Left forelimb (tissue), 1 donor: ENCODE measurements at regions not wholly inside any gene's neighbourhood (a gene's known extent, or its start where the extent isn't known, plus 50 kb on each side); places are given as distances from the start of the nearest gene placed in this dataset.
A peak's percentile ranks its signal among the peaks of the same experiment; 100 is the strongest.
"Not testable (repeated sequence)": the region's sequence is repeated elsewhere in the genome, so short reads cannot be mapped to it uniquely, and the experiment has no call there.

Experiments
- DNase-seq: peaks from one replicate; pipeline ENCODE4 v3.0.0-alpha.2; 2018; ENCODE audit warnings: low spot score

DNA sequence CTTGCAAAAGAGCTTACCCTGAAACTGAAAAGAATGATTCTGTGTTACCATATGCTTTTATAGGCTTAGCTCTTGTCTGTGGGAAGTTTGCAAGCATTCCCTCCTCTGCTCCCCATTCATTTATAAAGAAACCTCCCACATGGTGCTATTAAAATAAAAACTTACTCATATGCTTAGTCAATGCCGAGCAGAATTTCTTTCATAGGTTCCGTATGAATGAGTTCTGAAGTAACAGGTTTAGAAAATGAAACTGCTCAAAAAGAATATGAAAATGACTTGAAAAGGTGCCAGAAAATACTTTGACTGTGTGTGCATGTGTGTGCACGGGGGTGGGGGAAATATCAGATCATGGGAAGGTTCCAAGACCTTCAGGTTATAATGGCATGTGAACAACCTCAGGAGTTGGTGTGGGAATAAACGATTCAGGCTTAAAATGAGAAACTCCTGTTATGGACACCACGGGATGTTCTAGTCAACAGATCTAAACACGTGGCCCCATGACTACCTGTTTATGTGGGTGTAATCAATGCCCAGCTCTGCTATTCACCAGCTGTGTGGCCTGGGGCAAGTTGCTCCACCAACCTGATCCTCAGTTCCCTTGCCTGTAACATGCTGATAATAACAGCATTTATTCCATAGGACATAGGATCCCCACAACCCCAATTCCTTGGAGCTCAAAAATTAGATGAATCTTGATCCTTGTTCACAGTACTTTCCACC is 293.7 kb upstream of the PLGLB1 start:
- DNase-seq: not testable (repeated sequence)

- not testable (repeated sequence) for DNase-seq
Observed at GRCh38 chr2:87317193-87317592, 295.5 kb upstream of the PLGLB1 start.

- DNase-seq: not testable (repeated sequence)
Observed at GRCh38 chr2:87318814-87319491, 297.3 kb upstream of the PLGLB1 start.

- not testable (repeated sequence) for DNase-seq
Observed at GRCh38 chr2:87319705-87320104, 298.1 kb upstream of the PLGLB1 start.

DNA sequence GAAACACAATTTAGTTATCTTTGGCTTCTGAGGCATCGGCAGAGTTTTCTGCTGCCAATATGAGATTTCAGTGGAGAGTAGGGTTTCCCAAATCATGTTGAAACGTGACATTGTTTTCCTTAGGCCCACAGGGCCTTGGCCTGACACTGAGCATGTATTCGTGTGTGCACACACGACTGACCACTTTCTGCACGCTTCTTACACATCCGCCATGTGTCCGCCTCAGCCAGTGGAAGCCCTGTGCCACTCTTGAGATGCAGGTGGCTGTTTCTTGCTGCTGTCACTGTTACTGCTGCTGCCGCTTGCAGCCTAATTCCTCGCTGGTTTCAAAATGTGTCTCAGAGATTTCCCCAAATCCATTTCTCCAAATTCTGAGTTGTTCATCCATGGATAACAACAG is 299.6 kb upstream of the PLGLB1 start:
- not testable (repeated sequence) for DNase-seq

DNA sequence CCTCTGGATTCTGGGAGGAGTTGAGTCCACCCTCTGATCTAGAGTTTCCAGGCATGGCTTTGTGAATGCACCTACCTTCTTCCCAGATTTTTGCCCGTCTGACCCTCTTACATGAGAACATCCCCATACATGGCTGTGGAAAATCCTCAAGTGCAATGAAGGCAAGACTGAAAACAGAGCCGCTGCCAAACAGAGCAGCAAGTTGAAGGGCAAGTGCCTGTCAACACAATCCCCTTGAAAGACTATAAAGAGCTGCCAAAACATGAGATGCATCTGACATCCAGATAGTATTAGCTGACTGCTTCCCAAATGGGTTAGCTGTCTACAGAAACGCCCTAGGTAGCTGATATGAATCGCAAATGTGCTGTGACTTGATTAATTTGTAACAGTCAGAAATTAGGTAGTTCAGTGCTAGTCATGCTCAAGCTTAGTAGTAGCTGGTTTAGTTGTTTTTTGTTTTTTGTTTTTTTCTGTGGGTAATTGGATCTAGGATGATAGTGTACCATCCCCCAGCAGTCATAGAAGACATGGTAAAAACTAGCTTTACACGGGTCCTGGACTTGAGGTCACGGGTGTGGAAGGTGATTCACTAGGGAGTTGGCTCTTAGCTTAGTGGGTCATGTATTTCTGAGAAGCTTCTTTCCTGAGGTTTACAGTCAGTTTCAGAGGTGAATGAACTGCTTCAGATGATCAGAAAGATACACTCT is 302.8 kb upstream of the PLGLB1 start:
- DNase-seq: not testable (repeated sequence)

GRCh38 chr2:87325042-87325910 is 303.6 kb upstream of the PLGLB1 start:
- not testable (repeated sequence) for DNase-seq

DNA sequence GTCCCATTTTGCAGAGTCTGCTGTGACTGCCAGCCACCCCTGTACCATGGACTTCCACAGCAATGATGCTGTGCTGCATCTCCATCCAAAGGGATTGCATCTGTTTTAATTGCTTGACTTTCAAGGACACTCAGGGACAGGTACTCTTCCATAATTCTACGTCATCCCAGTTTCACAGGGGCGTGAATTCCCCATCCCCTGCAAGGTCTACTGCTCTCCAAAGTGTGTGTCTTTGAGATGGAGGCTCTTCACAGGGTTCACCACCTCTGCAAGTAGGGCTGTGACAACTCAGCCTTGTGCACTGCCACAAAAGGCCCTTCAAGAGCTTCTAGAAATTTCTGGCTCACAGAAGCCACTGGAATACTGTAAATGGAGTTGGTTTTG is 304.3 kb upstream of the PLGLB1 start:
- not testable (repeated sequence) for DNase-seq

DNA sequence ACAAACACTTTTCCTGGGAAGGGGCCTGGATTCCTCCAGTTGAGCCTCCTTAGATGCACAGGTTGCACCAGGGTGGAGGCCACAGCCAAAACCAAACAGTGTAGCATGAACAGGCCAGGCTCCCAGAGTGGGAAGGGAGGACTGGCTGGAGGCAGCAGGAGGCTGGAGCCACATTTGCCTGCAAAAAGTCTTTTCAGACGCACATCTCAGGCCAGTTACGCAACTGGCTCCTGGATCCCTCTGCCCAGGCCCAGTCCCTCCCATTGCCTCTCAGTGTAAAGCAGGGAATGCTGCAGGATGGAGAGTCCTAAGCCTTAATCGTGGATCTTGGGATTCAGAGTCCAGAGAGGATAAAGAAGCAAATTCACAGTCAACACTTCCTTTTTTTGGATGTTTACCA is 305.1 kb upstream of the PLGLB1 start:
- not testable (repeated sequence) for DNase-seq

GRCh38 chr2:87327648-87328371 is 306.2 kb upstream of the PLGLB1 start:
- DNase-seq: not testable (repeated sequence)

GRCh38 chr2:87329529-87329928 is 307.9 kb upstream of the PLGLB1 start:
- not testable (repeated sequence) for DNase-seq

GRCh38 chr2:87330486-87330885 is 308.8 kb upstream of the PLGLB1 start:
- DNase-seq: not testable (repeated sequence)

- not testable (repeated sequence) for DNase-seq
Observed at GRCh38 chr2:87331940-87332583, 310.4 kb upstream of the PLGLB1 start.

GRCh38 chr2:87334888-87335287 is 313.2 kb upstream of the PLGLB1 start:
- not testable (repeated sequence) for DNase-seq

DNA sequence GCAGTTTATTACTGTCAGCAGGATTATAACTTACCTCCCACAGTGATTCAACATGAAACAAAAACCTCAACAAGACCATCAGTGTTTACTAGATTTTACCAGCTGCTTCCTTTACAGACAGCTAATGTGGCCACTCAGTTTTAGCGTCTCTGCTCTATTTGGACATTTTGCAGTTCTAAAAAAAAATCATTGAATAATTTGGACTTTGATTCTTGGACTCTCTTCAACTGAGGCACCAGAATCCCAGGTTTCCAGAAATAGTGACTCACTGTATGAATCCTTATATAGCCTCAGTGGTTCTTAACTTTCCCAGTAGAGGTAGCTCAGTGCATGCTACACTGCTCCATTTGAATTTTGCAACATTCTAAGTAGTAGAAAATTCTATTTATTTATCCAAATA is 317.4 kb upstream of the PLGLB1 start:
- DNase-seq: not testable (repeated sequence)

GRCh38 chr2:87341601-87342014 is 320.0 kb upstream of the PLGLB1 start:
- DNase-seq: peak; percentile 69

GRCh38 chr2:87342175-87342574 is 320.5 kb upstream of the PLGLB1 start:
- DNase-seq: not testable (repeated sequence)

GRCh38 chr2:87343347-87343746 is 321.7 kb upstream of the PLGLB1 start:
- DNase-seq: not testable (repeated sequence)

DNA sequence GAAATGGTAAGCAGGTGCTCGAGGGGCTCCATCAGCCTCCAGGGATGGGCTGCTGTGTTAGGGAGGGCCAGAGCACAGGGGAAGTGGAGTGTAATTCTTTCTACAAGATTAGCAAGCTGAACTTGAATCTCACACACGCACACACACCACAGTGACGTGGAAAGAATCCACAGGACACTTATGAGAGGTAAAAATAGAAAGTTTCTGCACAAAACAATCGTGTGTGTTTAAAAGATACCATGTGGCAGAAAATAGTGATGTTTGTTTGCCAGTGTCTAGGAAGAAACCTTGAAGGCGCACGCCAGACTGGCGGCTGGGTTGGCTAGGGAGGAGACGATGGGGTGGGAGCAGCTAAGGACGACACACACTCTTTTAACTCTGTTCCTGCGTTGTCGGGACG is 323.6 kb upstream of the PLGLB1 start:
- DNase-seq: not testable (repeated sequence)

DNA sequence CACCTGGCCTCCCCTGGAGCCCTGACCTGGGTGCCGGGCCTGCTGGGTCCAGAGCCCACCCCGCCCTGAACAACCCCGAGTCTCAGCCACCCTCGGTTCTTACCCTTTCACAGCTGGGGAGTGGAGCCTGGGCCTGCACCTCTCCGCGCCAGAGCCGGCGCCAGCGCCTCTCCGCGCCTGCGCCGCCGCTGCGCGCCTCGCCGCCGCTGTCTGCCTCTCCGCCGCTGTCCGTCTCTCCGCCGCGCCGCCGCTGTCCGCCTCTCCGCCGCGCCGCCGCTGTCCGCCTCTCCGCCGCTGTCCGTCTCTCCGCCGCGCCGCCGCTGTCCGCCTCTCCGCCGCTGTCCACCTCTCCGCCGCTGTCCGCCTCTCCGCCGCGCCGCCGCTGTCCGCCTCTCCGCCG is 326.9 kb upstream of the PLGLB1 start:
- DNase-seq: not testable (repeated sequence)

DNA sequence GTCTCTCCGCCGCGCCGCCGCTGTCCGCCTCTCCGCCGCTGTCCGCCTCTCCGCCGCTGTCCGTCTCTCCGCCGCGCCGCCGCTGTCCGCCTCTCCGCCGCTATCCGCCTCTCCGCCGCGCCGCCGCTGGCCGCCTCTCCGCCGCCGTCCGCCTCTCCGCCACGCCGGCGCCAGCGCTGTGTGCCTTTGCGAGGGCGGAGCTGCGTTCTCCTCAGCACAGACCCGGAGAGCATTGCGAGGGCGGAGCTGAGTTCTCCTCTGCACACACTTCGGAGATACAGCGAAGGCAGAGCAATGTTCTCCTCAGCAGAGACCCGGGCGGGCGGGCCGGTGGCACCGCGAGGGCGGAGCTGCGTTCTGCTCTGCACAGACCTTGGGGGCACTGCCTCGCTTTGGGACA is 327.4 kb upstream of the PLGLB1 start:
- not testable (repeated sequence) for DNase-seq
